ENCODE measurements at regions not wholly inside any gene's neighbourhood (a gene's known extent, or its start where the extent isn't known, plus 50 kb on each side); places are given as distances from the start of the nearest gene placed in this dataset.
"Not testable (repeated sequence)": the region's sequence is repeated elsewhere in the genome, so short reads cannot be mapped to it uniquely, and the experiment has no call there.

DNA sequence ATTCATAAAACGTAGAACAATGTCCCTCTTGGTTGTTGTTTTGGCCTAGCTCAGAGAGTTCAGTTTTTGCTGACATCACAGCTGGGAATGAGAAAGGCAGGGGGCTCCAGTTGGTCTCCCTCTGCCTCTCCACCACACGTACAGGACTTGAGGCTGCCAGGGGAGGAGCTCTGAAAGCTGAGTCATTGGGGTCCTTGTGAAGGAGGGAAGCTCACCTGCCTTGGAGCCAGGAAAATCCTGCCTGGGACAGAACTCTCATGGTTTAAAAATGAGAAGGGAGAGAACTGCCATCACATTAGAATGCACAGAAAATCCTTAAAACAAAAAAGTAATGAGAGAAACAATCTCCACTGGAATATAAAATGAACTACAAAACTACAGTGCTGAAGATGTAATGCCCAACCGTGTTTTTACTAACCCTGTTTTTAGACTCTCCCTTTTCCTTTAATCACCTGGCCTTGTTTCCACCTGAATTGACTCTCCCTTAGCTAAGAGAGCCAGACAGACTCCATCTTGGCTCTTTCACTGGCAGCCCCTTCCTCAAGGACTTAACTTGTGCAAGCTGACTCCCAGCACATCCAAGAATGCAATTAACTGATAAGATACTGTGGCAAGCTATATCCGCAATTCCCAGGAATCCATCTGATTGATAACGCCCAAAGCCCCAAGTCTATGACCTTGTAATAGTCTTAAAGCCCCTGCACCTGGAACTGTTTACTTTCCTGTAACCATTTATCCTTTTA, 58.6 kb upstream of the TARP start:
- not testable (repeated sequence) for DNase-seq (ENCODE audit: low spot score)

DNA sequence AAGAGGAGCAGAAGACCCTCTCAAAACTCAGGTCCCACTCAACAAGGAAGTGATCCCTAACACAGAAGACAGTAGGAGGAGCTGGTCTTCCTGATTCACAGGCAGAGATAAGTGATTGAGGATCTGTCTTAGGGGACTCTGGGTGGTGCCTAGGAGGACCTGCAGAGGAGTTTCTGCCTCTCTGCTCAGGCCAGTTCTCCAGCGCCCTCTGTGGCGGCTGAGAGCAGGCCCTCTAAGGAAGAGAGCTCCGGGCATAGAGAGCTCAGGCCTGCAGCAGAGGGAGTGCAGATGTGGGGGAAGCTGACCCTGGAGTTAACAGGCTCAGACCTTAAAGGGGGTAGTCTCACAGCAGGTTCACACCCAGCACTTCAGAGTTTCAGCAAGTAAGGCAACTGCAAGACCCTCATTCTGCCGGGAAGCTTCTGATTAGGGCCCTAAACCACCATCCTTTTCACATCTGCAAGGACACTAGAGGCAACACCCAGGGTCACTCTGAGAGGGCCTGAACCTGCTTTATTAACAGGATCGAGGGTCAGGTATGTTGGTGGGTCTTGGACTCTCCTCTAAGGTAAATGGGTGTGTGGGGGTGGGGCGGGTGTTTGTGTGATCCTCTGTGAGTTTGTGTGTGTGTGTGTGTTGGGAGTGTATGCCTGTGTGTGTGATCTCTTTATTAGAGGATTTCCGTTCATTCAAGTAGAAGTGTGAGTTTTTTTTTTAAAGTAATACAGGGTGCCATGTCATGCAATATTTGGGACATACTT, 57.6 kb upstream of the TARP start:
- DNase-seq (ENCODE audit: low spot score) = peak; percentile 1

DNA sequence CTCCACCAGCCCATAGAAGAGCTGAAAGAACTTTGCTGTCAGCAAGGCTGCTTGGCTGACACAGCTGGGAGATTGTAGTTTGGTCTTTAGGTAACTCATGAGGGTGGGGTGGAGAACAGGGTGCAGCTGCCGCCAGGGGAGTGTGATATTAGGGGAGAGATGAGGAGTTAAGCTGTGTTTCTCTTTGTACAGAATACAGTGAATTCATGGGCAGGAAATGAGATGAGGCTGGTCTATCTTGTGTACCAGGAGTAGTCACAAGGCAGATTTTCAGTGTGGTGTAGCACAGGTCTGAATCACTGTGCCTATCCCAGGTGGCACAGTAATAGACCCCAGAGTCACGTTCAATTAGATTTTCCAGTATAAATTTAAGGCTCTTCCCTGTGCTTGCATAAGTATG, 56.6 kb upstream of the TARP start:
- DNase-seq (ENCODE audit: low spot score) = no peak

DNA sequence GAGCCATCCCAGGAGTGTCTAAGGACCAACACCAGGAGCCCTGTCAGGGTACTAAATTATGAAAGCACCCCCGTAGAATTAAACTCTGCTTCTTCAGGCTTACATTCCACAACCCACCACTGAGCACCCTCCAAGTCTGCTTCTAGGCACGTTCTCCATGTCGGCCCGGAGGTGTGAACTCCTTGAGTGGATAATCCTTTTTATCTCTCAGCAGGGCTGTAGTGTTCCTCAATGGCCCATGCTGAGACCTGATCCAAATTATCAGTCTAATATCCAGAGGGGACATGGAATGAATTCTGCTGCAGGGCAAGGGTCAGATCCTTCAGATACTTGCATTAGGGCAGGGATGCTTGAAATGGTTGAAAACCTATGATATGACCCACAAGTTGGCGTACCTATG, 55.9 kb upstream of the TARP start:
- DNase-seq (ENCODE audit: low spot score) = no peak

DNA sequence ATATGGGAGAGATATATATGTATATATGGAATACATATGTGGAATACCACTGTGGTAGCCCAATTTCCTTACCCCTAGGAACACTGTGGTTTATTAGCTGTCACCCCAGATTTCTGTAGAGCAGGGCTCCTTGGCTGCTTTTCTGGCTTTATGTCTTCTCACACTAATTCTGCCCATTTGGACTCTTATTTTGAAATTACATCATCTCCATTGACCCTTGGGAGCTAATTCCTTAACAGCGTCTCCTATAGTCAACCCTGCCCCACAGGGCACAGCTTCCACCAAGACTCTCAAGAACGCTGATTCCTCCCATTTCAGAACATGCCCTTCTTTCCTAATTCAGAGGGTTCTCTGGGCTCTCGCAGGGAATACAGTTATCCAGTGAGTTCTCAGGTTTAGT, 55.4 kb upstream of the TARP start:
- no peak for DNase-seq (ENCODE audit: low spot score)

DNA sequence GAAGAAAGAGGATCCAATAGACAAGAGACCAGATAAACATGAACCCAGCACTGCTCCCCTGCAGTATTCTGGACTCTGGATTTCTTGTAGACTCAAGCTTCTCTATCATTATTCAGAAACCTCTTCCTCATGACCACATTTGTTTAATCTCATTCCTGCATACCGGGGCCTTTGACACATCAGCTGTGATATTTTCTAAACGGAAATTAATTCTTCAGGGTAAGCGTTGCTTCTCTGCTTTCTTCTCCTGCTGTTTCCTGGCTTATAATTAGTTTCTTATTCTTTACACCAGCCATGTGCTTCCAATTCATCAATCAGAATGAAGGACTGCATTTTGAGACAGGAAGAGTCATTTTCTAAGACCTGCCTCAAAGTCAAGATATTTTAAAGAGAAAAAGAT, 54.2 kb upstream of the TARP start:
- peak; percentile 3 for DNase-seq (ENCODE audit: low spot score)
